ENCODE measurements at regions not wholly inside any gene's neighbourhood (a gene's known extent, or its start where the extent isn't known, plus 50 kb on each side); places are given as distances from the start of the nearest gene placed in this dataset.
A peak's percentile ranks its signal among the peaks of the same experiment; 100 is the strongest.

DNA sequence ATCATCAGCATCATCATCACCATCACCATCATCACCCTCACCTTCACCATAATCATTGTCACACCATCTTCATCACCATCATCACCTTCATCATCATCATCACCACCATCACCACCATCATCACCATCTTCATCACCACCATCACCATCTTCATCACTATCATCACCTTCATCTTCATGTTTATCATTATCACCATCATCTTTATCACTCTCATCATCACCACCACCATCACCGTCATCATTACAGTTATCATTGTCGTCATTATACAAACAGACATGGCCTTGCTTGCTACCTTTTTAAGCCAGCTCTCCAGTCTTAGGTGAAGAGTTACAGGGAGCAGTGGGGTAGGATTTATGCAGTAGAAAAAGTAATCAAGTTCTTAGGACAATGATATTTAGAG is 114.9 kb downstream of the IRF8 start:
- H3K27me3 Mint-ChIP-seq: peaks cover 14 to 25% of the 10 kb centered on the region in 2 donors
- H3K4me3 Mint-ChIP-seq: no peak overlapping the region
- no peak overlapping the region for H3K27ac ChIP-seq (ENCODE audit: low read depth, low read length)
- ChIA-PET POLR2A (no interaction called here), CTCF (interaction anchor here (8.0 kb wide), 1 partner anchor 194 kb away, joined by 80 read pairs; no protein-coding TSS in a partner anchor)
- peaks cover 0 to 4% (median under 1%) of the 10 kb centered on the region in 5 donors for H3K9me3 Mint-ChIP-seq
- H3K27ac Mint-ChIP-seq: peak overlapping the region in 1 of 8 donors; percentile 1
- H3K27me3 ChIP-seq (ENCODE audit: insufficient read depth, low read length, poor library complexity, severe bottlenecking): peaks cover 2% of the 10 kb centered on the region
- H3K36me3 ChIP-seq (ENCODE audit: insufficient read depth, low read length): no peaks in the 10 kb centered on the region
- H3K36me3 Mint-ChIP-seq: peaks cover 0 to 2% (median 0%) of the 10 kb centered on the region in 3 donors
- no peaks in the 10 kb centered on the region for H3K4me1 ChIP-seq (ENCODE audit: insufficient read depth, low read length)
- H3K9me3 ChIP-seq (ENCODE audit: low read length): no peaks in the 10 kb centered on the region
- H3K4me1 Mint-ChIP-seq: peaks cover 0 to 8% (median 7%) of the 10 kb centered on the region in 3 donors
- no peak overlapping the region for H3K4me3 ChIP-seq (ENCODE audit: low read length)
- no peak for DNase-seq

GRCh38 chr16:86015606-86016005 is 116.6 kb downstream of the IRF8 start:
- Mint-ChIP-seq H3K27ac (no peak overlapping the region), H3K36me3 (peaks cover 0 to 8% (median 2%) of the 10 kb centered on the region in 3 donors), H3K4me3 (no peak overlapping the region), H3K9me3 (peaks cover 5 to 16% (median 11%) of the 10 kb centered on the region in 5 donors), H3K27me3 (peaks cover 27 to 42% of the 10 kb centered on the region in 2 donors), H3K4me1 (no peaks in the 10 kb centered on the region)
- H3K4me1 ChIP-seq (ENCODE audit: insufficient read depth, low read length): no peaks in the 10 kb centered on the region
- DNase-seq: no peak
- no peaks in the 10 kb centered on the region for H3K36me3 ChIP-seq (ENCODE audit: insufficient read depth, low read length)
- CTCF ChIA-PET: interaction anchor here (0.8 to 8.0 kb wide), 5 partner anchors 22 to 199 kb away, joined by 3 to 80 read pairs (median 4); no protein-coding TSS in a partner anchor
- H3K27me3 ChIP-seq (ENCODE audit: insufficient read depth, low read length, poor library complexity, severe bottlenecking): peaks cover 6% of the 10 kb centered on the region
- no peaks in the 10 kb centered on the region for H3K9me3 ChIP-seq (ENCODE audit: low read length)
- POLR2A ChIA-PET: no interaction called here
- H3K27ac ChIP-seq (ENCODE audit: low read depth, low read length): no peak overlapping the region
- H3K4me3 ChIP-seq (ENCODE audit: low read length): no peak overlapping the region

DNA sequence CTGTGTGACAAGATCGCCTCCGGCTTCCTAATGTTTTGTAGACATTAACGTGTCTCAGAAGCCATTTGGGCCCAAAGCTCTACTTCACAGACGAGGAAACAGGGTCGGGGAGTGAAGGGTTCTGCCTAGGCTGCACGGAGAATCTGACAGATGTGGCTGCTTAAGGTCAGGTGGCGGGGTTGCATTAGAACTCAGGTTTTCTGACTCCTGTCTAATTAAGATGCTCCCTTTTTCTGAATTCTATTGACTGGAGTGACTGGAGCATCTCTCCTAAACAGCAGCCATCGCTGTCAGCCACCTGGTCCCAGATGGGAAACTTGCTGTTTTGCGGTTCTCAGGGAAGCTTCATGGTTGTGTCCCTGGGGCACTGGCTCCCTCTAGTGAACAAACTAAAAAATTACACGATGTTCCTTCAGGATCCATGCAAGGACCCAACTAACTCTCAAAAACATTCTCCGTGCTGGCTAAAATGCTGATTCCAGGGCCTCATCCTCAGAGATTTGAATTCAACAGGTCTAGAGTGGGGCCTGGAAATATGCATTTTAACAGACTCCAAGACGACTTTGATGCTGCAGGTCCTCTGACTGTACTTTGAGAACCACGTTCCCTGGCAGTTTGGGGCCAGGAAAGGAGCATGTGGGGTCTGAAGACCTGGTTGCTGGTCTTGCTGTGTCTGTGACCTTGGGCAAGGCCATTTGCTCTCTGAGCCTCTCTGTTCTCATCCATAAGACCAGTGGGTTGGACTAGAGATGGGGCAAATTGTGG is 117.4 kb downstream of the IRF8 start:
- Histone ChIP-seq H3K27ac (ENCODE audit: low read depth, low read length) (no peak overlapping the region), H3K4me3 (ENCODE audit: low read length) (no peak overlapping the region), H3K9me3 (ENCODE audit: low read length) (no peaks in the 10 kb centered on the region), H3K36me3 (ENCODE audit: insufficient read depth, low read length) (no peaks in the 10 kb centered on the region), H3K27me3 (ENCODE audit: insufficient read depth, low read length, poor library complexity, severe bottlenecking) (peaks cover 6% of the 10 kb centered on the region), H3K4me1 (ENCODE audit: insufficient read depth, low read length) (no peaks in the 10 kb centered on the region)
- DNase-seq: peak in 3 of 5 donors; percentile 10 to 33 (median 32)
- no peak overlapping the region for H3K27ac Mint-ChIP-seq
- POLR2A ChIA-PET: no interaction called here
- CTCF ChIA-PET: interaction anchor here (0.7 to 8.0 kb wide), 6 partner anchors 21 to 200 kb away, joined by 3 to 80 read pairs (median 4); no protein-coding TSS in a partner anchor
- H3K4me1 Mint-ChIP-seq: no peaks in the 10 kb centered on the region
- peaks cover 0 to 8% (median 2%) of the 10 kb centered on the region in 3 donors for H3K36me3 Mint-ChIP-seq
- peaks cover 27 to 46% of the 10 kb centered on the region in 2 donors for H3K27me3 Mint-ChIP-seq
- H3K4me3 Mint-ChIP-seq: peak overlapping the region in 1 of 7 donors; percentile 40
- H3K9me3 Mint-ChIP-seq: peaks cover 5 to 19% (median 14%) of the 10 kb centered on the region in 5 donors

DNA sequence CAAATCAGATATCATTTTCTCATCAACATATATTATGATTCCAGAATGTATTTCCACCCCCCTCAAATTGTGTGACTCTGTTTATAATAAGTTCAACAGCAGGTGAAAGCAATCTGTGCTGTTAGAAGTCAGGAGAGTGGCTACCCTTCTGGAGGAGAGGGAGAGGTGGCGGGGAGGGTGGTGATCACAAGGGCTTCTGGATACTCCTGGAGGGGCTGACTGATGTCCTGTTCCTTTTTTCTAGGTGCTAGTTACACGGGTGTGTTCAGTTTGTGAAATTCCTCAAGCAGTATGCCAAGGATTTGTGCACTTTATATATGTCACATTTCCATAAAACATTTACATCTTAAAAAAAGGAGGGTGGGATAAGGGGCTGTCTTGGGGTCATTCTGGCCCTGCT is 119.1 kb downstream of the IRF8 start:
- Histone ChIP-seq H3K9me3 (ENCODE audit: low read length) (no peaks in the 10 kb centered on the region), H3K27me3 (ENCODE audit: insufficient read depth, low read length, poor library complexity, severe bottlenecking) (peaks cover 6% of the 10 kb centered on the region), H3K36me3 (ENCODE audit: insufficient read depth, low read length) (no peaks in the 10 kb centered on the region), H3K4me1 (ENCODE audit: insufficient read depth, low read length) (no peaks in the 10 kb centered on the region), H3K4me3 (ENCODE audit: low read length) (no peak overlapping the region), H3K27ac (ENCODE audit: low read depth, low read length) (no peak overlapping the region)
- DNase-seq: no peak
- Mint-ChIP-seq H3K27me3 (peaks cover 27 to 43% of the 10 kb centered on the region in 2 donors), H3K36me3 (peaks cover 0 to 8% (median 2%) of the 10 kb centered on the region in 3 donors), H3K4me1 (no peaks in the 10 kb centered on the region), H3K27ac (no peak overlapping the region), H3K9me3 (peaks cover 5 to 19% (median 14%) of the 10 kb centered on the region in 5 donors), H3K4me3 (no peak overlapping the region)
- POLR2A ChIA-PET: no interaction called here
- CTCF ChIA-PET: no interaction called here

GRCh38 chr16:86018487-86018886 is 119.5 kb downstream of the IRF8 start:
- Mint-ChIP-seq H3K36me3 (peaks cover 0 to 8% (median 2%) of the 10 kb centered on the region in 3 donors), H3K4me3 (no peak overlapping the region), H3K27me3 (peaks cover 27 to 46% of the 10 kb centered on the region in 2 donors), H3K4me1 (no peaks in the 10 kb centered on the region), H3K27ac (peak overlapping the region in 1 of 8 donors; percentile 3), H3K9me3 (peaks cover 8 to 22% (median 17%) of the 10 kb centered on the region in 5 donors)
- DNase-seq: no peak
- Histone ChIP-seq H3K27me3 (ENCODE audit: insufficient read depth, low read length, poor library complexity, severe bottlenecking) (peaks cover 6% of the 10 kb centered on the region), H3K9me3 (ENCODE audit: low read length) (no peaks in the 10 kb centered on the region), H3K4me1 (ENCODE audit: insufficient read depth, low read length) (no peaks in the 10 kb centered on the region), H3K4me3 (ENCODE audit: low read length) (no peak overlapping the region), H3K36me3 (ENCODE audit: insufficient read depth, low read length) (no peaks in the 10 kb centered on the region), H3K27ac (ENCODE audit: low read depth, low read length) (no peak overlapping the region)
- CTCF ChIA-PET: no interaction called here
- POLR2A ChIA-PET: no interaction called here

GRCh38 chr16:86018941-86019340 is 120.0 kb downstream of the IRF8 start:
- peaks cover 28 to 50% of the 10 kb centered on the region in 2 donors for H3K27me3 Mint-ChIP-seq
- Histone ChIP-seq H3K27me3 (ENCODE audit: insufficient read depth, low read length, poor library complexity, severe bottlenecking) (peaks cover 6% of the 10 kb centered on the region), H3K4me1 (ENCODE audit: insufficient read depth, low read length) (no peaks in the 10 kb centered on the region), H3K4me3 (ENCODE audit: low read length) (no peak overlapping the region), H3K9me3 (ENCODE audit: low read length) (no peaks in the 10 kb centered on the region), H3K36me3 (ENCODE audit: insufficient read depth, low read length) (no peaks in the 10 kb centered on the region), H3K27ac (ENCODE audit: low read depth, low read length) (no peak overlapping the region)
- POLR2A ChIA-PET: no interaction called here
- peaks cover 12 to 24% (median 18%) of the 10 kb centered on the region in 5 donors for H3K9me3 Mint-ChIP-seq
- CTCF ChIA-PET: interaction anchor here (4.0 kb wide), 1 partner anchor 198 kb away, joined by 17 read pairs; no protein-coding TSS in a partner anchor
- no peak overlapping the region for H3K4me3 Mint-ChIP-seq
- peaks cover 0 to 12% (median 2%) of the 10 kb centered on the region in 3 donors for H3K36me3 Mint-ChIP-seq
- H3K4me1 Mint-ChIP-seq: no peaks in the 10 kb centered on the region
- no peak for DNase-seq
- H3K27ac Mint-ChIP-seq: no peak overlapping the region

DNA sequence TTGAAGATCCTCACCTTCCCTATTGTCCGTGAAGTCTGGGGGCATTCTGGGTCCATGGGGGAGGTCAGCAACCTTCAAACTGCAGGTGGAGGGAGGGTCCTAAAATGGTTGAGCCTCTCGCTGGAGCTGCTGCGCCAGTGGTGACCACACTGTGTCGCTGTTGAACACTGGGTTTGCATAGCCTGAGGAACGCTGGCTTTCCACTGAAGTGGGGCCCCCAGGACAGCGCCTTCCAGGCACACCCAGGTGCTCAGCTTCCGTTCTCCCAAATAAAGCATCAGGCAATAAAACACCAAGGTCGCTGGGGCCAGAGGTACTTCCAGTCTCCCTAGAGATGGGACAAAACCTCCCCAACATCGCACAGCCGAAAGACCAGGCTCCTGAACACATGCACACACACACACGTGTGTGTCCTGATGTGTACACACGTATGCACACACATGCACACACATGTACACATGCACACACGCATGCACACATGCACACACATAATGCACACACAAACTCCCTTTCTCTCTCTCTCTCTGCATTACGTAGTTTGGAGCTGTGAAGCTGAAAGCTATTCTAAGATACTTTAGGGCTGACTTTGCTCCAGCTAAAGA is 120.6 kb downstream of the IRF8 start:
- DNase-seq: no peak
- H3K27me3 ChIP-seq (ENCODE audit: insufficient read depth, low read length, poor library complexity, severe bottlenecking): peaks cover 6% of the 10 kb centered on the region
- no peak overlapping the region for H3K4me3 Mint-ChIP-seq
- no peak overlapping the region for H3K27ac Mint-ChIP-seq
- H3K27ac ChIP-seq (ENCODE audit: low read depth, low read length): no peak overlapping the region
- peaks cover 0 to 13% (median 2%) of the 10 kb centered on the region in 3 donors for H3K36me3 Mint-ChIP-seq
- H3K9me3 ChIP-seq (ENCODE audit: low read length): no peaks in the 10 kb centered on the region
- H3K4me3 ChIP-seq (ENCODE audit: low read length): no peak overlapping the region
- peaks cover 29 to 51% of the 10 kb centered on the region in 2 donors for H3K27me3 Mint-ChIP-seq
- no peaks in the 10 kb centered on the region for H3K4me1 Mint-ChIP-seq
- ChIA-PET CTCF (interaction anchor here (4.0 kb wide), 1 partner anchor 198 kb away, joined by 17 read pairs; no protein-coding TSS in a partner anchor), POLR2A (no interaction called here)
- H3K36me3 ChIP-seq (ENCODE audit: insufficient read depth, low read length): no peaks in the 10 kb centered on the region
- H3K4me1 ChIP-seq (ENCODE audit: insufficient read depth, low read length): no peaks in the 10 kb centered on the region
- H3K9me3 Mint-ChIP-seq: peaks cover 13 to 29% (median 20%) of the 10 kb centered on the region in 5 donors

DNA sequence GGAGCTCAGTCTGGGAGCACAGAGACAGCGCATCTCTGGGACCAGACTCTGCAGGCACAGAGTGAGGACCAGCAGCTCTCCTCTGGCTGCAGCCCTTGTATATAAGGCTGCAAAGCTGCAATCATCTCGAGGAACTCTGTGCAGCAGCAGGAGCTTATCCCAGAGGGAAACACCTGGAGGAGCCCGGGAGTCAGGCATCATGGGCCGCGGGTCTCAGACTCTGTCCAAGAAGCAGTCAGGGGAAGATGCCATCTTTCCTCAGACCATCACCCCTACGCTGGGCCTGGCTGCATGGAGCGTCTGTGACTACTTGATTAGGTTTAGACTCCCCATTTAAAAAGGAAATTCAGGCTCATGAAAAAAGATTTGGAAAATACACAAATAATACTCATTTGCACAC is 122.0 kb downstream of the IRF8 start:
- CTCF ChIA-PET: interaction anchor here (4.0 kb wide), 1 partner anchor 200 kb away, joined by 17 read pairs; no protein-coding TSS in a partner anchor
- no peak overlapping the region for H3K27ac ChIP-seq (ENCODE audit: low read depth, low read length)
- peaks cover 18 to 36% (median 26%) of the 10 kb centered on the region in 5 donors for H3K9me3 Mint-ChIP-seq
- no peak overlapping the region for H3K4me3 Mint-ChIP-seq
- peaks cover 0 to 19% (median 2%) of the 10 kb centered on the region in 3 donors for H3K36me3 Mint-ChIP-seq
- H3K9me3 ChIP-seq (ENCODE audit: low read length): no peaks in the 10 kb centered on the region
- no peaks in the 10 kb centered on the region for H3K36me3 ChIP-seq (ENCODE audit: insufficient read depth, low read length)
- H3K27ac Mint-ChIP-seq: no peak overlapping the region
- H3K4me3 ChIP-seq (ENCODE audit: low read length): no peak overlapping the region
- no peak for DNase-seq
- H3K27me3 ChIP-seq (ENCODE audit: insufficient read depth, low read length, poor library complexity, severe bottlenecking): peaks cover 6% of the 10 kb centered on the region
- H3K4me1 ChIP-seq (ENCODE audit: insufficient read depth, low read length): no peaks in the 10 kb centered on the region
- no peaks in the 10 kb centered on the region for H3K4me1 Mint-ChIP-seq
- H3K27me3 Mint-ChIP-seq: peaks cover 33 to 56% of the 10 kb centered on the region in 2 donors
- POLR2A ChIA-PET: interaction anchor here (0.6 kb wide), 1 partner anchor 16 kb away, joined by 4 read pairs; no protein-coding TSS in a partner anchor
